ENCODE measurements at regions not wholly inside any gene's neighbourhood (a gene's known extent, or its start where the extent isn't known, plus 50 kb on each side); places are given as distances from the start of the nearest gene placed in this dataset.

DNA sequence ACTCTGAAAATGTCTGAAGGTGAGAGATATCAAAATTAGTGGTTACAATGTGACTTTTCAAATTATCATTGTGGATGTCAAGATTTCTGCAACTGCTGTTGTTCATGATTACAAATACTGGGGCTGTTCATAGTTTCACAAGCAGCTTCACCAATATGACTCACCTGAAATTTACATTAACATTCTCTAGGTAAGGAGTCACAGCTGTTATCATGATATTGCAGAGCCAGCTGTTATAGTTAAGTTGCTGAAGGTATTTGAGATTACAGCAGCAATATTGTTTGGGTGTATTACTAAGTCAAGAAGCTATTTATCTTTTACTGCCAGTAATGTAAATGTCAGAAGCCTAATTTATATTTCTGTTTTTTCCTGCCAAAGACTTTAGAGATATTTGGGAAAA lies 140.0 kb downstream of the MC4R start:
- Histone ChIP-seq H3K27me3 (ENCODE audit: insufficient read depth, low read length, poor library complexity) (no peaks in the 10 kb centered on the region), H4K20me1 (ENCODE audit: insufficient read depth, low read length) (no peaks in the 10 kb centered on the region), H3K36me3 (ENCODE audit: insufficient read depth, low read length) (no peaks in the 10 kb centered on the region), H2AFZ (ENCODE audit: low read depth, low read length) (no peak overlapping the region), H3K9me3 (ENCODE audit: insufficient read depth, low read length, severe bottlenecking) (no peaks in the 10 kb centered on the region), H3K4me2 (ENCODE audit: insufficient read depth, low read length) (no peak overlapping the region), H3K79me2 (ENCODE audit: insufficient read depth, low read length) (no peaks in the 10 kb centered on the region), H3K9ac (ENCODE audit: low read depth, low read length) (no peak overlapping the region), H3K4me1 (ENCODE audit: insufficient read depth, low read length) (no peaks in the 10 kb centered on the region), H3K27ac (ENCODE audit: low read length) (no peak overlapping the region), H3K4me3 (ENCODE audit: low read depth in 1 of 2, low read length in 2 of 2) (no peak overlapping the region)
- DNase-seq (no peak), ATAC-seq (ENCODE audit: insufficient read depth, low read depth) (no peak)
- TF ChIP-seq, protein P1, sequence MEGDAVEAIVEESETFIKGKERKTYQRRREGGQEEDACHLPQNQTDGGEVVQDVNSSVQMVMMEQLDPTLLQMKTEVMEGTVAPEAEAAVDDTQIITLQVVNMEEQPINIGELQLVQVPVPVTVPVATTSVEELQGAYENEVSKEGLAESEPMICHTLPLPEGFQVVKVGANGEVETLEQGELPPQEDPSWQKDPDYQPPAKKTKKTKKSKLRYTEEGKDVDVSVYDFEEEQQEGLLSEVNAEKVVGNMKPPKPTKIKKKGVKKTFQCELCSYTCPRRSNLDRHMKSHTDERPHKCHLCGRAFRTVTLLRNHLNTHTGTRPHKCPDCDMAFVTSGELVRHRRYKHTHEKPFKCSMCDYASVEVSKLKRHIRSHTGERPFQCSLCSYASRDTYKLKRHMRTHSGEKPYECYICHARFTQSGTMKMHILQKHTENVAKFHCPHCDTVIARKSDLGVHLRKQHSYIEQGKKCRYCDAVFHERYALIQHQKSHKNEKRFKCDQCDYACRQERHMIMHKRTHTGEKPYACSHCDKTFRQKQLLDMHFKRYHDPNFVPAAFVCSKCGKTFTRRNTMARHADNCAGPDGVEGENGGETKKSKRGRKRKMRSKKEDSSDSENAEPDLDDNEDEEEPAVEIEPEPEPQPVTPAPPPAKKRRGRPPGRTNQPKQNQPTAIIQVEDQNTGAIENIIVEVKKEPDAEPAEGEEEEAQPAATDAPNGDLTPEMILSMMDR (IDR thresholded peaks at IDR 0.05; ENCODE audit: borderline replicate concordance, extremely low read depth, low read length, poor library complexity, severe bottlenecking): no peak
- TF ChIP-seq EZH2 (IDR thresholded peaks at IDR 0.05; ENCODE audit: borderline replicate concordance, low read depth, low read length, severe bottlenecking): no peak

DNA sequence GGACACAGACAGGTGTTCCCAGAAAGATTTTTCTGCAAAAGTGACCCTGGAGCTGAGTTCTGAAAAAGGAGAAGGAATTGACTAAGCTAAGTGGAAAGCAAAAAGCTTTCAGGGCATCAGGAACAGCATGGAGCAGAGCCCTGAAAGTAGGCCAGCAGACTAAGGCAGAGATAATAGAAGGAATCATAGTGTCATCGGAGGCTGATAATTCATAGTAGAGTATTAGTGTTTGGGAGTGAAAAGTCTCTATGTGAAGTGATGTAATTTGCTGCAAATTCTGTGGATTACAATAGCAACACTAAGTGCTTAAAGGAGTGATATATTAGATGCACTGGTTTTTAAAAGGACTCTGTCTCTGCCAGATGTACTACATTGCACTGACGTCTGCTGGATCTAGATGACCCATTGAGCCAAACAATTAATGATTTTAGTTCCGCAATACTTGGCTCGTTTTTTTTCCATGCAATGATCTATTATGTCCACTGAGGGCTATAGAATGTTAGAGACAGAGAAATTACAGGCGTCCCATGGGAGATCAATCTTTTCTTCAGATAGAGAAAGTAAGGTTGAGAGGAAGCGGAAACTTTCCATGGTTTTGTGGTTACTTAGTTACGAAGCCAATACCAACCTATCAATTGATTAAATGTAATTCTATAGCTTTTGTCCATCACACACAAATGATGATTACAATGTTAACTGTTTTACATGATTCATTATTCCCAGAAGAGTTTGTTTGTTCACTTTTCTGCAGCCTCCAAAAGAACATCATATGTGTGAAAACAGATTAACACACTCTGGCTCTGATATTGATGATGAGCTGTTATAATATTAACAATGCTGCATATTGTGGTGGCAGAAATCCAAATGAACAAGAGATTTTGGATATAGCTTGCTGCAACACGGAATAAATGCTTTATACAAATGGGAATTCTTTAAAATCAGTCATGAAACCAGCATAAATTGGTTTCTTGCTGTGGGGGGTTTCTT lies 143.7 kb downstream of the MC4R start:
- Histone ChIP-seq H2AFZ (ENCODE audit: low read depth, low read length) (no peak overlapping the region), H3K9ac (ENCODE audit: low read depth, low read length) (no peak overlapping the region), H3K27ac (ENCODE audit: low read length) (no peak overlapping the region), H3K36me3 (ENCODE audit: insufficient read depth, low read length) (no peaks in the 10 kb centered on the region), H3K4me1 (ENCODE audit: insufficient read depth, low read length) (no peaks in the 10 kb centered on the region), H3K79me2 (ENCODE audit: insufficient read depth, low read length) (no peaks in the 10 kb centered on the region), H3K4me2 (ENCODE audit: insufficient read depth, low read length) (no peak overlapping the region), H4K20me1 (ENCODE audit: insufficient read depth, low read length) (no peaks in the 10 kb centered on the region), H3K27me3 (ENCODE audit: insufficient read depth, low read length, poor library complexity) (no peaks in the 10 kb centered on the region), H3K9me3 (ENCODE audit: insufficient read depth, low read length, severe bottlenecking) (peaks cover 7% of the 10 kb centered on the region), H3K4me3 (ENCODE audit: low read depth in 1 of 2, low read length in 2 of 2) (no peak overlapping the region)
- DNase-seq: no peak
- no peak for TF ChIP-seq EZH2 (IDR thresholded peaks at IDR 0.05; ENCODE audit: borderline replicate concordance, low read depth, low read length, severe bottlenecking)
- TF ChIP-seq, protein P1 (IDR thresholded peaks at IDR 0.05; ENCODE audit: borderline replicate concordance, extremely low read depth, low read length, poor library complexity, severe bottlenecking): no peak
- no peak for ATAC-seq (ENCODE audit: insufficient read depth, low read depth)

DNA sequence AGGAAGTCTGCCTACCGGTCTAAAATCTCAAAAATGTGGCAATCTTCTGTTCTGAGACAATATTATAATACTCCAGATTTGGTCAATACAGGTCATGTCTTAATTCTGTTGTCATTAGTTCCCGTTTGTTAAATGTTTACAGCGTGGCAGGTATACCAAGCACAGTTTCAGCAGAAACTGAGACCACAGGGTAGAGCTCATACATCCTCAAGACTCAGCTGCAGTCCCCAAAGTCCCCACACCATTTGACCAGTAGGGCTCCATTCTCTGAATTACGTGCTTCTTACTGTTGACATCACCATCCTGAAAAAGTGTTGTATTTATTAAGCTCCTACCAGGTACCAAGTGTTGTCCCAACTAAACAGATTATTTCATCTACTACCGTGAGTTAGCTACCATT lies 157.1 kb downstream of the MC4R start:
- no peaks in the 10 kb centered on the region for H3K27me3 ChIP-seq (ENCODE audit: insufficient read depth, low read length, poor library complexity)

More for the DNA sequence above, 157.1 kb downstream of the MC4R start:
- H3K79me2 ChIP-seq (ENCODE audit: insufficient read depth, low read length): no peaks in the 10 kb centered on the region
- H3K27ac ChIP-seq (ENCODE audit: low read length): no peak overlapping the region
- TF ChIP-seq EZH2 (IDR thresholded peaks at IDR 0.05; ENCODE audit: borderline replicate concordance, low read depth, low read length, severe bottlenecking): no peak
- TF ChIP-seq, protein P1 (IDR thresholded peaks at IDR 0.05; ENCODE audit: borderline replicate concordance, extremely low read depth, low read length, poor library complexity, severe bottlenecking): no peak
- H4K20me1 ChIP-seq (ENCODE audit: insufficient read depth, low read length): no peaks in the 10 kb centered on the region
- no peak overlapping the region for H2AFZ ChIP-seq (ENCODE audit: low read depth, low read length)
- H3K9me3 ChIP-seq (ENCODE audit: insufficient read depth, low read length, severe bottlenecking): no peaks in the 10 kb centered on the region
- DNase-seq: no peak
- H3K4me2 ChIP-seq (ENCODE audit: insufficient read depth, low read length): no peak overlapping the region
- no peak overlapping the region for H3K9ac ChIP-seq (ENCODE audit: low read depth, low read length)
- no peak overlapping the region for H3K4me3 ChIP-seq (ENCODE audit: low read depth in 1 of 2, low read length in 2 of 2)
- no peaks in the 10 kb centered on the region for H3K4me1 ChIP-seq (ENCODE audit: insufficient read depth, low read length)
- ATAC-seq (ENCODE audit: insufficient read depth, low read depth): no peak
- no peaks in the 10 kb centered on the region for H3K36me3 ChIP-seq (ENCODE audit: insufficient read depth, low read length)

Measured in DND-41 (cell line).